ENCODE measurements at regions not wholly inside any gene's neighbourhood (a gene's known extent, or its start where the extent isn't known, plus 50 kb on each side); places are given as distances from the start of the nearest gene placed in this dataset.

- DNase-seq (ENCODE audit: low read depth) = no peak
Measured at GRCh38 chr4:180810581-180810980, 1432.6 kb upstream of the TENM3 start.

GRCh38 chr4:180811556-180811955, 1431.6 kb upstream of the TENM3 start:
- no peak for DNase-seq (ENCODE audit: low read depth)

- no peak for DNase-seq (ENCODE audit: low read depth)
Measured at GRCh38 chr4:180812783-180813182, 1430.4 kb upstream of the TENM3 start.

GRCh38 chr4:180814875-180815417, 1428.3 kb upstream of the TENM3 start:
- no peak for DNase-seq (ENCODE audit: low read depth)

GRCh38 chr4:180817529-180817928, 1425.7 kb upstream of the TENM3 start:
- DNase-seq (ENCODE audit: low read depth) = no peak

GRCh38 chr4:180823108-180823507, 1420.1 kb upstream of the TENM3 start:
- DNase-seq (ENCODE audit: low read depth) = no peak

GRCh38 chr4:180827232-180828009, 1415.8 kb upstream of the TENM3 start:
- DNase-seq (ENCODE audit: low read depth) = no peak

GRCh38 chr4:180828455-180829018, 1414.7 kb upstream of the TENM3 start:
- no peak for DNase-seq (ENCODE audit: low read depth)

- no peak for DNase-seq (ENCODE audit: low read depth)
Measured at GRCh38 chr4:180832073-180832472, 1411.1 kb upstream of the TENM3 start.

GRCh38 chr4:180840142-180840541, 1403.1 kb upstream of the TENM3 start:
- DNase-seq (ENCODE audit: low read depth) = no peak

- DNase-seq (ENCODE audit: low read depth) = no peak
Measured at GRCh38 chr4:180850318-180850940, 1392.8 kb upstream of the TENM3 start.

- no peak for DNase-seq (ENCODE audit: low read depth)
Measured at GRCh38 chr4:180852738-180853137, 1390.5 kb upstream of the TENM3 start.

- DNase-seq (ENCODE audit: low read depth) = no peak
Measured at GRCh38 chr4:180855184-180855583, 1388.0 kb upstream of the TENM3 start.

- no peak for DNase-seq (ENCODE audit: low read depth)
Measured at GRCh38 chr4:180860089-180860720, 1383.0 kb upstream of the TENM3 start.

- no peak for DNase-seq (ENCODE audit: low read depth)
Measured at GRCh38 chr4:180861651-180862050, 1381.6 kb upstream of the TENM3 start.

GRCh38 chr4:180866933-180867643, 1376.1 kb upstream of the TENM3 start:
- no peak for DNase-seq (ENCODE audit: low read depth)

- no peak for DNase-seq (ENCODE audit: low read depth)
Measured at GRCh38 chr4:180870623-180871022, 1372.6 kb upstream of the TENM3 start.

- no peak for DNase-seq (ENCODE audit: low read depth)
Measured at GRCh38 chr4:180898305-180898704, 1344.9 kb upstream of the TENM3 start.

- no peak for DNase-seq (ENCODE audit: low read depth)
Measured at GRCh38 chr4:180900781-180901180, 1342.4 kb upstream of the TENM3 start.

- DNase-seq (ENCODE audit: low read depth) = no peak
Measured at GRCh38 chr4:180909279-180909678, 1333.9 kb upstream of the TENM3 start.

- DNase-seq (ENCODE audit: low read depth) = no peak
Measured at GRCh38 chr4:180913750-180914149, 1329.5 kb upstream of the TENM3 start.

GRCh38 chr4:180923486-180923885, 1319.7 kb upstream of the TENM3 start:
- DNase-seq (ENCODE audit: low read depth) = no peak
